HCT116 (cell line): ENCODE measurements at regions not wholly inside any gene's neighbourhood (a gene's known extent, or its start where the extent isn't known, plus 50 kb on each side); places are given as distances from the start of the nearest gene placed in this dataset.

Source experiments
- POLR2A ChIP-seq: IDR thresholded peaks from 2 replicates; pipeline ENCODE4 v1.7.0; 2011; ENCODE audit warnings: borderline replicate concordance; ENCODE audit not compliant: insufficient read depth, insufficient read length; ENCODE audit errors: extremely low read depth
- TF ChIP-seq, protein P1 (sequence below), 3 experiments: fragments of 200-600 bp in 1 of 3; sonication (generic) in 1 of 3; IDR thresholded peaks in 2 of 3; conservative IDR thresholded peaks in 1 of 3; 2 replicates each; pipeline ENCODE4 v1.5.1; 2012 to 2017; ENCODE audit warnings: low read depth in 2 of 3, low read length in 2 of 3, antibody characterized with exemption in 1 of 3, borderline replicate concordance in 1 of 3, control low read depth in 1 of 3, mild to moderate bottlenecking in 1 of 3, mixed read lengths in 1 of 3, mixed run types in 1 of 3, moderate library complexity in 1 of 3; ENCODE audit not compliant: insufficient read depth in 1 of 3

DNA sequence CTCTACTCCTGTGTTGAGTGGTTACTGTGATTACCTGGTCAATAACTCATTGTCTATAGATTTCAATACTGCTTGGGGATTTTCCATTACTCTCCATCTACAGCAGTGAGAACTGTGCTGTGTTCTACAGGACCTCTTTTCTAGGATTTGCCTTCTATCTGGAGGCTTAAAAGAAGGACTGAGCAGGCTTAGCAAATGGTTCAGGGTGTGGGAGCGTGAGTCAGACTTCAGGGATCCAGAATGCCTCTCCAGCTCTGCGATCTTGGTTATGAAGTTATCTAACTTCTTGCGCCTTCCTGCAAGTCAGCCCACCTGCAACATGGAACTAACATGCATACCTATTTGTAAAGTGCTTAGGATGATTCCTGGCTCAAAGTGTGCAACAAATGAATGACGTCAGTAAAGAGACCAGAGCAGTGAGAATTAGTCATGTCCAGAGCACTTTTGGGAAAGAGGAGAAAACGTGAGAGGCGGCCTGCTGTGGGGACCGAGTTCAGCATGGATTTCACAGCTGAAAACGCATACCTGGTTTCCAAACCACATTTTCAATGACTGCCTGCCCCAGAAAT is 610.1 kb upstream of the CDH4 start:
- TF ChIP-seq, protein P1, sequence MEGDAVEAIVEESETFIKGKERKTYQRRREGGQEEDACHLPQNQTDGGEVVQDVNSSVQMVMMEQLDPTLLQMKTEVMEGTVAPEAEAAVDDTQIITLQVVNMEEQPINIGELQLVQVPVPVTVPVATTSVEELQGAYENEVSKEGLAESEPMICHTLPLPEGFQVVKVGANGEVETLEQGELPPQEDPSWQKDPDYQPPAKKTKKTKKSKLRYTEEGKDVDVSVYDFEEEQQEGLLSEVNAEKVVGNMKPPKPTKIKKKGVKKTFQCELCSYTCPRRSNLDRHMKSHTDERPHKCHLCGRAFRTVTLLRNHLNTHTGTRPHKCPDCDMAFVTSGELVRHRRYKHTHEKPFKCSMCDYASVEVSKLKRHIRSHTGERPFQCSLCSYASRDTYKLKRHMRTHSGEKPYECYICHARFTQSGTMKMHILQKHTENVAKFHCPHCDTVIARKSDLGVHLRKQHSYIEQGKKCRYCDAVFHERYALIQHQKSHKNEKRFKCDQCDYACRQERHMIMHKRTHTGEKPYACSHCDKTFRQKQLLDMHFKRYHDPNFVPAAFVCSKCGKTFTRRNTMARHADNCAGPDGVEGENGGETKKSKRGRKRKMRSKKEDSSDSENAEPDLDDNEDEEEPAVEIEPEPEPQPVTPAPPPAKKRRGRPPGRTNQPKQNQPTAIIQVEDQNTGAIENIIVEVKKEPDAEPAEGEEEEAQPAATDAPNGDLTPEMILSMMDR (IDR thresholded peaks at IDR 0.05 in 2 of 3, conservative IDR thresholded peaks at IDR 0.05 in 1 of 3; ENCODE audit: borderline replicate concordance in 1 of 3, insufficient read depth in 1 of 3, low read depth in 2 of 3, low read length in 2 of 3): no peak
- TF ChIP-seq POLR2A: no peak
